PC-3 (cell line): ENCODE measurements at regions not wholly inside any gene's neighbourhood (a gene's known extent, or its start where the extent isn't known, plus 50 kb on each side); places are given as distances from the start of the nearest gene placed in this dataset.

ENCODE experiments used
- ATAC-seq: fragments of 200-7000 bp; cut with Tn5 transposase; 2 replicates; pipeline ENCODE4 v1.9.1; 2020; ENCODE audit warnings: mild to moderate bottlenecking, moderate library complexity
- BruUV-seq: library from RNA; stranded (reverse); fragments of 400-500 nt; replicated peaks from 2 replicates; lab custom pipeline; 2021; lab: Mats Ljungman, UMichigan
- CTCF ChIA-PET: fragments of 300-600 bp; sonication (Branson Sonifier 250); formaldehyde crosslinking; loops from one replicate; lab custom pipeline; 2022; ENCODE audit warnings: antibody characterized with exemption; lab: Charles Lee
- POLR2A ChIA-PET: fragments of 300-600 bp; sonication (Branson Sonifier 250); formaldehyde crosslinking; loops from one replicate; lab custom pipeline; 2022; ENCODE audit warnings: antibody characterized with exemption; ENCODE audit not compliant: unreplicated experiment; lab: Charles Lee
- DNase-seq: peaks from one replicate; pipeline ENCODE4 v3.0.0-alpha.2; 2015
- H2AFZ ChIP-seq: fragments of 300-600 bp; sonication (generic); 2 replicates; pipeline ENCODE4 v1.6.0; 2016; ENCODE audit warnings: antibody characterized with exemption, low read length
- H3F3A ChIP-seq: fragments of 300-600 bp; sonication (generic); one replicate; pipeline ENCODE4 v1.6.0; 2017; ENCODE audit warnings: antibody characterized with exemption, low read length, control low read depth, mild to moderate bottlenecking; ENCODE audit not compliant: unreplicated experiment
- H3K27ac ChIP-seq: fragments of 300-600 bp; sonication (generic); 2 replicates; pipeline ENCODE4 v1.5.1; 2016; ENCODE audit warnings: mild to moderate bottlenecking, low read length
- H3K27me3 ChIP-seq: fragments of 300-600 bp; sonication (generic); 2 replicates; pipeline ENCODE4 v1.6.1; 2016; ENCODE audit warnings: low read length, mixed read lengths
- H3K36me3 ChIP-seq: fragments of 300-600 bp; sonication (generic); 2 replicates; pipeline ENCODE4 v1.6.1; 2016; ENCODE audit warnings: low read depth, mixed run types, low read length, mixed read lengths
- H3K4me1 ChIP-seq: fragments of 300-600 bp; sonication (generic); 2 replicates; pipeline ENCODE4 v1.5.1; 2016; ENCODE audit warnings: low read length; ENCODE audit not compliant: insufficient read depth
- H3K4me2 ChIP-seq: fragments of 300-600 bp; sonication (generic); 2 replicates; pipeline ENCODE4 v1.6.0; 2016; ENCODE audit warnings: low read length
- H3K4me3 ChIP-seq: fragments of 300-600 bp; sonication (generic); 2 replicates; pipeline ENCODE4 v1.5.1; 2016; ENCODE audit warnings: mild to moderate bottlenecking, low read length, mixed read lengths
- H3K79me2 ChIP-seq: fragments of 300-600 bp; sonication (generic); 2 replicates; pipeline ENCODE4 v1.6.1; 2017; ENCODE audit warnings: low read length, mixed read lengths
- H3K9ac ChIP-seq: fragments of 300-600 bp; sonication (generic); 2 replicates; pipeline ENCODE4 v1.6.0; 2016; ENCODE audit warnings: mild to moderate bottlenecking, low read length
- H3K9me2 ChIP-seq: fragments of 300-600 bp; sonication (generic); replicated peaks from 2 replicates; pipeline ENCODE4 v1.6.1; 2016; ENCODE audit warnings: mixed run types, low read length, mixed read lengths
- H3K9me3 ChIP-seq: fragments of 300-600 bp; sonication (generic); 2 replicates; pipeline ENCODE4 v1.6.1; 2016; ENCODE audit warnings: low read length, mixed read lengths
- H4K20me1 ChIP-seq: fragments of 300-600 bp; sonication (generic); 2 replicates; pipeline ENCODE4 v1.6.1; 2016; ENCODE audit warnings: low read length, mixed read lengths
- CTCF ChIP-seq: fragments of 300-600 bp; sonication (generic); conservative IDR thresholded peaks from 2 replicates; pipeline ENCODE4 v1.5.1; 2017; ENCODE audit warnings: antibody characterized with exemption, low read depth, mild to moderate bottlenecking, low read length
- EZH2 ChIP-seq: fragments of 300-600 bp; sonication (generic); IDR thresholded peaks from one replicate; pipeline ENCODE4 v1.6.1; 2017; ENCODE audit warnings: antibody characterized with exemption, mild to moderate bottlenecking, low read length; ENCODE audit not compliant: unreplicated experiment
- EZH2phosphoT487 ChIP-seq: fragments of 300-600 bp; sonication (generic); IDR thresholded peaks from 2 replicates; pipeline ENCODE4 v1.6.1; 2018; ENCODE audit warnings: mild to moderate bottlenecking, antibody characterized with exemption, low read length, borderline replicate concordance
- intact Hi-C: fragments of 100-400 bp; cut with micrococcal nuclease; formaldehyde crosslinking; loops from 2 replicates; pipeline ENCODE4 v1.9.0; 2023

- no peaks in the 10 kb centered on the region for H3K9me3 ChIP-seq
- ATAC-seq (no peak), DNase-seq (no peak)
- intact Hi-C loops = no loop called here
- H2AFZ ChIP-seq = no peak overlapping the region
- H3F3A ChIP-seq = no peaks in the 10 kb centered on the region
- no peaks in the 10 kb centered on the region for H3K4me1 ChIP-seq
- no TSS peak for BruUV-seq
- CTCF ChIA-PET = no interaction called here
- no peak overlapping the region for H3K4me3 ChIP-seq
- H3K27ac ChIP-seq = no peak overlapping the region
- no peaks in the 10 kb centered on the region for H3K36me3 ChIP-seq
- no peak overlapping the region for H3K4me2 ChIP-seq
- H3K79me2 ChIP-seq = no peaks in the 10 kb centered on the region
- POLR2A ChIA-PET = no interaction called here
- no peaks in the 10 kb centered on the region for H3K27me3 ChIP-seq
- TF ChIP-seq EZH2phosphoT487 (no peak), EZH2 (no peak), CTCF (no peak)
- H3K9ac ChIP-seq = no peak overlapping the region
- no peaks in the 10 kb centered on the region for H3K9me2 ChIP-seq
- H4K20me1 ChIP-seq = no peaks in the 10 kb centered on the region
Measured at GRCh38 chr11:26782220-26782965, 60.5 kb upstream of the SLC5A12 start.

- ChIA-PET CTCF (no interaction called here), POLR2A (no interaction called here)
- H3K4me1 ChIP-seq = no peaks in the 10 kb centered on the region
- no peaks in the 10 kb centered on the region for H4K20me1 ChIP-seq
- H3K27ac ChIP-seq = no peak overlapping the region
- no peak for DNase-seq
- ATAC-seq = no peak
- no peak overlapping the region for H2AFZ ChIP-seq
- H3K9ac ChIP-seq = no peak overlapping the region
- H3K27me3 ChIP-seq = no peaks in the 10 kb centered on the region
- TF ChIP-seq CTCF (no peak), EZH2 (no peak), EZH2phosphoT487 (no peak)
- BruUV-seq = no TSS peak
- no peaks in the 10 kb centered on the region for H3K36me3 ChIP-seq
- no peaks in the 10 kb centered on the region for H3K9me3 ChIP-seq
- H3F3A ChIP-seq = no peaks in the 10 kb centered on the region
- intact Hi-C loops = no loop called here
- H3K4me3 ChIP-seq = no peak overlapping the region
- no peaks in the 10 kb centered on the region for H3K9me2 ChIP-seq
- H3K4me2 ChIP-seq = no peak overlapping the region
- H3K79me2 ChIP-seq = no peaks in the 10 kb centered on the region
Measured at GRCh38 chr11:26783997-26784396, 62.1 kb upstream of the SLC5A12 start.

- CTCF ChIA-PET = no interaction called here
- BruUV-seq = no TSS peak
- no peak overlapping the region for H3K9ac ChIP-seq
Measured at GRCh38 chr11:26790738-26791137, 68.9 kb upstream of the SLC5A12 start.

More at GRCh38 chr11:26790738-26791137, 68.9 kb upstream of the SLC5A12 start:
- POLR2A ChIA-PET = no interaction called here
- H3K27ac ChIP-seq = no peak overlapping the region
- H3K4me3 ChIP-seq = no peak overlapping the region
- no peaks in the 10 kb centered on the region for H3K9me3 ChIP-seq
- H3K4me2 ChIP-seq = no peak overlapping the region
- no peaks in the 10 kb centered on the region for H3K79me2 ChIP-seq
- H4K20me1 ChIP-seq = no peaks in the 10 kb centered on the region
- no peak overlapping the region for H2AFZ ChIP-seq
- no peaks in the 10 kb centered on the region for H3K4me1 ChIP-seq
- DNase-seq (no peak), ATAC-seq (no peak)
- TF ChIP-seq CTCF (no peak), EZH2phosphoT487 (no peak), EZH2 (no peak)
- H3F3A ChIP-seq = no peaks in the 10 kb centered on the region
- intact Hi-C loops = no loop called here
- no peaks in the 10 kb centered on the region for H3K9me2 ChIP-seq
- H3K27me3 ChIP-seq = no peaks in the 10 kb centered on the region
- H3K36me3 ChIP-seq = no peaks in the 10 kb centered on the region
